ENCODE measurements at regions not wholly inside any gene's neighbourhood (a gene's known extent, or its start where the extent isn't known, plus 50 kb on each side); places are given as distances from the start of the nearest gene placed in this dataset.

GRCh38 chr1:88523854-88524528, 160.1 kb upstream of the PKN2 start:
- no peaks in the 10 kb centered on the region for H3K4me1 ChIP-seq (ENCODE audit: control insufficient read depth in 2 of 2, insufficient read depth in 2 of 2, low read length in 1 of 2)
- 77 to 78% methylated on average over 4 of the region's 4 CpGs for WGBS, 2 donors

DNA sequence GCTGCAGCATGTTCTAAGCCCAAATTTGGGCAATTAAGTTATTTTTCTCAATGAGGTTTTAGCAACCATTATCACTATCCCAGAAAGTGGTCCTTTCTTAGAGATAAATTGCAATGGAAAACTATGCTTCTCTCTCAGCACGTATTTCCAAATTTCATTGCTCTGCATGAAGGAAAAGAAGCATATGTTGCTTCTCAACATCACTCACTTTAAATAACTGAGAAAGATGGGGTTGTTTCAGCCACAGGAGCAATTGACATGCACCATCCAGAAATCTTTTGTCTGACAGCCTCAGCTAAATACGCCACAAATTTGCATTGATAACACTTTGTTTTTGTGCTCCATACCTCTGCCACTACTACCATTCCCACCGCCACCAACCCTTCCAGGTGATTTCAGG, 157.6 kb upstream of the PKN2 start:
- H3K27me3 ChIP-seq (ENCODE audit: control insufficient read depth in 1 of 2, insufficient read depth in 2 of 2, low read length in 2 of 2), result no peaks in the 10 kb centered on the region
- no peaks in the 10 kb centered on the region for H3K9me3 ChIP-seq (ENCODE audit: control insufficient read depth in 2 of 2, insufficient read depth in 1 of 2, low read depth in 1 of 2, low read length in 1 of 2)
- no peaks in the 10 kb centered on the region for H3K36me3 ChIP-seq (ENCODE audit: control insufficient read depth in 2 of 2, insufficient read depth in 2 of 2, low read length in 1 of 2)
- no peak overlapping the region for H3K4me3 ChIP-seq (ENCODE audit: low read depth in 1 of 2, low read length in 2 of 2)
- H3K4me1 ChIP-seq (ENCODE audit: control insufficient read depth in 2 of 2, insufficient read depth in 2 of 2, low read length in 1 of 2), result no peaks in the 10 kb centered on the region
- 87 to 89% methylated on average over 3 of the region's 3 CpGs for WGBS, 2 donors
- no peak overlapping the region for H3K27ac ChIP-seq (ENCODE audit: low read depth in 2 of 2, low read length in 1 of 2)

More at GRCh38 chr1:88523854-88524528, 160.1 kb upstream of the PKN2 start:
- H3K36me3 ChIP-seq (ENCODE audit: control insufficient read depth in 2 of 2, insufficient read depth in 2 of 2, low read length in 1 of 2), result no peaks in the 10 kb centered on the region
- no peaks in the 10 kb centered on the region for H3K27me3 ChIP-seq (ENCODE audit: control insufficient read depth in 1 of 2, insufficient read depth in 2 of 2, low read length in 2 of 2)
- H3K4me3 ChIP-seq (ENCODE audit: low read depth in 1 of 2, low read length in 2 of 2), result no peak overlapping the region
- H3K9me3 ChIP-seq (ENCODE audit: control insufficient read depth in 2 of 2, insufficient read depth in 1 of 2, low read depth in 1 of 2, low read length in 1 of 2), result no peaks in the 10 kb centered on the region
- H3K27ac ChIP-seq (ENCODE audit: low read depth in 2 of 2, low read length in 1 of 2), result no peak overlapping the region

DNA sequence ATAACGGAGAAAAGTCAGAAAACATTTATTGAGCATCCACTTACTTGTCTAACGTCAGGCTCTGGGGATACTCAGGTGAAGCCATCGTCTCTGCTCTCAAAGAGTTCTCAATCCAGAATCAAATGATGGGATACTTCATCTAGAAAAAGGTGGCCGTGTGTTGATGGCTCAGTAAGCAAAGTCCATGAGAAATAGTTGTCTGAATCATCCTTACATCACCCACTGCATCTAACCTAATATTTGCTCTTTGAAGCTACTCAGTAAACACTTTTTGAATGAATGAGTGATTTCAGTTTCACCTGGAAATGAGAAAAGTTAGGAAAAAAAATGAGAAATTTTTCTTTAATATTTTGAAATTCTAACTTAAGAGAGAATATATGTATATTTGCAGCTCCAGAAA, 155.3 kb upstream of the PKN2 start:
- Histone ChIP-seq H3K27me3 (ENCODE audit: control insufficient read depth in 1 of 2, insufficient read depth in 2 of 2, low read length in 2 of 2) (no peaks in the 10 kb centered on the region), H3K9me3 (ENCODE audit: control insufficient read depth in 2 of 2, insufficient read depth in 1 of 2, low read depth in 1 of 2, low read length in 1 of 2) (no peaks in the 10 kb centered on the region), H3K27ac (ENCODE audit: low read depth in 2 of 2, low read length in 1 of 2) (no peak overlapping the region), H3K36me3 (ENCODE audit: control insufficient read depth in 2 of 2, insufficient read depth in 2 of 2, low read length in 1 of 2) (no peaks in the 10 kb centered on the region), H3K4me3 (ENCODE audit: low read depth in 1 of 2, low read length in 2 of 2) (no peak overlapping the region), H3K4me1 (ENCODE audit: control insufficient read depth in 2 of 2, insufficient read depth in 2 of 2, low read length in 1 of 2) (no peaks in the 10 kb centered on the region)
- WGBS, 2 donors, result 84% methylated on average over 4 of the region's 4 CpGs

DNA sequence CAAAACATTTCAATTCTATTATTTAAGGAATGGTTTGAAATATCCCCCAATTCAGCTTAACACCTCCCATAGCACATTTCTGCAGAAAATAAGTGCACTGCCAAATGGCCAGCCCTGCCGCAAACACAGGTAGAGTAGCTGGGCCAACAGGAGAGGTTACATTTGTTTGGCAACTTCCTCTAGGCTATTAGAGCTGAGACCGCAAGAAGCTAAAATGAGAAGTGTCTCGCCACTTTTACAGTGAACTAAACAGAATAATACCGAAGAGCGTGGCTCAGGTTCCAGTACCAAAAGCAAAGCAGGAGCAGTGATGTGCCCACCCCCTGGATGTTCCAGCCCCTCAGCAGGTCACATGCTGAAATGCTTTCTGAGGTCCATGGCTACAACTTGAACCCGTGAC, 154.5 kb upstream of the PKN2 start:
- Histone ChIP-seq H3K27me3 (ENCODE audit: control insufficient read depth in 1 of 2, insufficient read depth in 2 of 2, low read length in 2 of 2) (no peaks in the 10 kb centered on the region), H3K4me1 (ENCODE audit: control insufficient read depth in 2 of 2, insufficient read depth in 2 of 2, low read length in 1 of 2) (no peaks in the 10 kb centered on the region), H3K4me3 (ENCODE audit: low read depth in 1 of 2, low read length in 2 of 2) (no peak overlapping the region), H3K27ac (ENCODE audit: low read depth in 2 of 2, low read length in 1 of 2) (no peak overlapping the region), H3K36me3 (ENCODE audit: control insufficient read depth in 2 of 2, insufficient read depth in 2 of 2, low read length in 1 of 2) (no peaks in the 10 kb centered on the region), H3K9me3 (ENCODE audit: control insufficient read depth in 2 of 2, insufficient read depth in 1 of 2, low read depth in 1 of 2, low read length in 1 of 2) (no peaks in the 10 kb centered on the region)
- WGBS, 2 donors, result 90 to 93% methylated on average over 6 of the region's 6 CpGs

- Histone ChIP-seq H3K27ac (ENCODE audit: low read depth in 2 of 2, low read length in 1 of 2) (no peak overlapping the region), H3K36me3 (ENCODE audit: control insufficient read depth in 2 of 2, insufficient read depth in 2 of 2, low read length in 1 of 2) (no peaks in the 10 kb centered on the region), H3K27me3 (ENCODE audit: control insufficient read depth in 1 of 2, insufficient read depth in 2 of 2, low read length in 2 of 2) (no peaks in the 10 kb centered on the region), H3K9me3 (ENCODE audit: control insufficient read depth in 2 of 2, insufficient read depth in 1 of 2, low read depth in 1 of 2, low read length in 1 of 2) (no peaks in the 10 kb centered on the region), H3K4me1 (ENCODE audit: control insufficient read depth in 2 of 2, insufficient read depth in 2 of 2, low read length in 1 of 2) (no peaks in the 10 kb centered on the region), H3K4me3 (ENCODE audit: low read depth in 1 of 2, low read length in 2 of 2) (no peak overlapping the region)
- WGBS, 2 donors, result 53 to 60% methylated on average over 3 of the region's 3 CpGs
Measured at GRCh38 chr1:88530246-88530645, 153.8 kb upstream of the PKN2 start.

DNA sequence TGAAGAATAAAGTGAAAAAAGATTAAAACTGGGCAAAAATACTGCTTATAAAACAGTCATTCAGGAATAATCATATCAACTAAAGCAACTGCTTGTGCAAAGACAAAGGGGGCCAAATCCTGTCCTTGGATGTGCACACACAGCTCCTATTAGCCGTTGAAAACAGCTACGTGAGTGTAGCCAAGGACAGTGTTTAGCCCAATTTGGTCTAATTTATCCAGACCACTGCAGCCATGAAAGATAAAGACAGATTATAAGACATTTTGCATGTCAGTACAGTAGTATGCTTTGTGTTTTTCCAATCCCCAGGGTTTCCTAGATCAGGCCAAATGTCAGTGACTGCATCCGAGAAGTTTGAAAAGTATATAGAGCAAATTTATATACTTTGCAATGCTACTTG, 146.3 kb upstream of the PKN2 start:
- no peaks in the 10 kb centered on the region for H3K36me3 ChIP-seq (ENCODE audit: control insufficient read depth in 2 of 2, insufficient read depth in 2 of 2, low read length in 1 of 2)
- H3K27me3 ChIP-seq (ENCODE audit: control insufficient read depth in 1 of 2, insufficient read depth in 2 of 2, low read length in 2 of 2), result peaks cover 0 to 2% of the 10 kb centered on the region in 2 donors
- no peaks in the 10 kb centered on the region for H3K9me3 ChIP-seq (ENCODE audit: control insufficient read depth in 2 of 2, insufficient read depth in 1 of 2, low read depth in 1 of 2, low read length in 1 of 2)
- WGBS, 2 donors, result 66 to 69% methylated on average over 3 of the region's 3 CpGs
- H3K27ac ChIP-seq (ENCODE audit: low read depth in 2 of 2, low read length in 1 of 2), result no peak overlapping the region
- H3K4me3 ChIP-seq (ENCODE audit: low read depth in 1 of 2, low read length in 2 of 2), result no peak overlapping the region
- no peaks in the 10 kb centered on the region for H3K4me1 ChIP-seq (ENCODE audit: control insufficient read depth in 2 of 2, insufficient read depth in 2 of 2, low read length in 1 of 2)

DNA sequence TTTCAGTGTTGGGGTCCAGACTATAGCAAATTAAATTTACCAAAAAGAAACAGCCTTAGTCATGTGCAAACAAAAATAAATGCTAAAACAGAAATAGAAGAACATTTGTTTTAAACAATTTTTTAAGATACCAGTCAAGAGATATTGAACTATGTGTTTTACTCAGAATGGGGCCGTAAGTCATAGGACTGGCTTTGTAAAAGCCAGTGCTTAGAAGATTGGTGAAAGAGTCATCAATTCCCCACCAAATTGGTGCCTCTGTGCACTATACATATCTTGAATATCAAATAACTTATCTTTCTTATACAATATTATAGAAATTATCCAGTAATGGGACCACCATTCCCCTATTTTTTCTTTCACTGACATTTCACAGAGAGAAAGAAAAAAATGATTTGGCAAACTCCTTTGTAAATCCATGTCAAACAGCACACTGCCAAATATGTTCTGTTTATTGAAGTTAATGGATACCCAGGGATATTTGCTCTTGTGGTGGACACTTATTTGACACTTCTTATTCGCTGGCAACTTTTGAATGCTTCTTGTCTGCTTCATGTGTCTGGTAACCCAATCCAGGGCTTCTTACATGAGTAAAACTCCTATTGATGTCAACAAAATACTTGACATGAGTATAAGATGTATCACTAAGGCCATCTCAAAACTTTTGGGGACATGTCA, 145.7 kb upstream of the PKN2 start:
- Histone ChIP-seq H3K27me3 (ENCODE audit: control insufficient read depth in 1 of 2, insufficient read depth in 2 of 2, low read length in 2 of 2) (peaks cover 0 to 2% of the 10 kb centered on the region in 2 donors), H3K36me3 (ENCODE audit: control insufficient read depth in 2 of 2, insufficient read depth in 2 of 2, low read length in 1 of 2) (no peaks in the 10 kb centered on the region), H3K9me3 (ENCODE audit: control insufficient read depth in 2 of 2, insufficient read depth in 1 of 2, low read depth in 1 of 2, low read length in 1 of 2) (no peaks in the 10 kb centered on the region), H3K4me3 (ENCODE audit: low read depth in 1 of 2, low read length in 2 of 2) (no peak overlapping the region), H3K27ac (ENCODE audit: low read depth in 2 of 2, low read length in 1 of 2) (no peak overlapping the region), H3K4me1 (ENCODE audit: control insufficient read depth in 2 of 2, insufficient read depth in 2 of 2, low read length in 1 of 2) (no peaks in the 10 kb centered on the region)
- WGBS, 2 donors, result 46 to 60% methylated on average over 2 of the region's 2 CpGs

DNA sequence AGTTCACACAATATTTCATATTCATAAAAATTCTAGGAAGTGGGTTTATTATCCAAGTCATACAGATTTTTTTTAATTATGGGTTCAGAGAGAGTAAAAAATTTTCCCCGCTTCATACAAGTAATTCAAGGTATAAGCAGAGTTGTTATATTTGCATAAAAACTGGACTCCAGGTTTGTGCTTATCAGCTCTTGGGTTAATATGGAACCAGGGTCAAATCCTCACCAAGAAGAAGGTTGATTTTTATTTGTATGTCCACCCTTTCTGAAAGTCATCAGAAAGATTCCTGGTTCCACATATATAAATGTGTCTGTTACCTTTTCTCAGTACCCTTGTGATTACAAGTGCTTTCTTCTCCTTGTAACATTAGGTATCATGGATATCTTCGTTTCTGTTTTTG, 143.8 kb upstream of the PKN2 start:
- H3K27me3 ChIP-seq (ENCODE audit: control insufficient read depth in 1 of 2, insufficient read depth in 2 of 2, low read length in 2 of 2), result peaks cover 0 to 2% of the 10 kb centered on the region in 2 donors
- 79 to 86% methylated on average over 2 of the region's 2 CpGs for WGBS, 2 donors
- no peaks in the 10 kb centered on the region for H3K9me3 ChIP-seq (ENCODE audit: control insufficient read depth in 2 of 2, insufficient read depth in 1 of 2, low read depth in 1 of 2, low read length in 1 of 2)
- no peaks in the 10 kb centered on the region for H3K4me1 ChIP-seq (ENCODE audit: control insufficient read depth in 2 of 2, insufficient read depth in 2 of 2, low read length in 1 of 2)
- H3K4me3 ChIP-seq (ENCODE audit: low read depth in 1 of 2, low read length in 2 of 2), result no peak overlapping the region
- H3K36me3 ChIP-seq (ENCODE audit: control insufficient read depth in 2 of 2, insufficient read depth in 2 of 2, low read length in 1 of 2), result no peaks in the 10 kb centered on the region
- no peak overlapping the region for H3K27ac ChIP-seq (ENCODE audit: low read depth in 2 of 2, low read length in 1 of 2)

GRCh38 chr1:88541596-88541995, 142.5 kb upstream of the PKN2 start:
- no peaks in the 10 kb centered on the region for H3K36me3 ChIP-seq (ENCODE audit: control insufficient read depth in 2 of 2, insufficient read depth in 2 of 2, low read length in 1 of 2)
- peaks cover 0 to 2% of the 10 kb centered on the region in 2 donors for H3K27me3 ChIP-seq (ENCODE audit: control insufficient read depth in 1 of 2, insufficient read depth in 2 of 2, low read length in 2 of 2)
- H3K27ac ChIP-seq (ENCODE audit: low read depth in 2 of 2, low read length in 1 of 2), result no peak overlapping the region
- H3K4me1 ChIP-seq (ENCODE audit: control insufficient read depth in 2 of 2, insufficient read depth in 2 of 2, low read length in 1 of 2), result no peaks in the 10 kb centered on the region
- WGBS, 2 donors, result 61 to 62% methylated on average over 1 of the region's 1 CpG
- H3K9me3 ChIP-seq (ENCODE audit: control insufficient read depth in 2 of 2, insufficient read depth in 1 of 2, low read depth in 1 of 2, low read length in 1 of 2), result no peaks in the 10 kb centered on the region
- no peak overlapping the region for H3K4me3 ChIP-seq (ENCODE audit: low read depth in 1 of 2, low read length in 2 of 2)

DNA sequence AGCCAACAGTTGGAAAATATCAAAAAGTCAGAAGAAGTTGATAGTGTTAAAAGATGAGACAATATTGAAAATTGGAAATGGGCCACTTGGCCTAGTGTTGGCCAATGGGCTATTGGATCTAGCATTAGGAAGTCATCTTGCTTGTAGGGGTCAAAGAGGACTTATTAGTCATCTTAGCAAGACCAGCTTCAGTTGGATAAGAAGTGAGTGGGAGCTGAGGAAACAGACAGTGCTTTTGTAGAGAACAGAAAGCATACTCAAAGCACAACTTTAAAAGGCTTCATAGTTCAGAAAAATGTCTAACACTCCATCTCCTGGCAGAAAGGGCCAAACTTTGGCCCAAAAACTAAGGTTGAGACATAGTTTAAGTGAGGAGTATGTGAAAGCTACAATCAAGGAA, 139.9 kb upstream of the PKN2 start:
- Histone ChIP-seq H3K36me3 (ENCODE audit: control insufficient read depth in 2 of 2, insufficient read depth in 2 of 2, low read length in 1 of 2) (no peaks in the 10 kb centered on the region), H3K4me1 (ENCODE audit: control insufficient read depth in 2 of 2, insufficient read depth in 2 of 2, low read length in 1 of 2) (no peaks in the 10 kb centered on the region), H3K27ac (ENCODE audit: low read depth in 2 of 2, low read length in 1 of 2) (no peak overlapping the region), H3K4me3 (ENCODE audit: low read depth in 1 of 2, low read length in 2 of 2) (no peak overlapping the region), H3K9me3 (ENCODE audit: control insufficient read depth in 2 of 2, insufficient read depth in 1 of 2, low read depth in 1 of 2, low read length in 1 of 2) (no peaks in the 10 kb centered on the region), H3K27me3 (ENCODE audit: control insufficient read depth in 1 of 2, insufficient read depth in 2 of 2, low read length in 2 of 2) (peaks cover 0 to 2% of the 10 kb centered on the region in 2 donors)

Data from esophagus (tissue), 2 donors.